ENCODE measurements at regions not wholly inside any gene's neighbourhood (a gene's known extent, or its start where the extent isn't known, plus 50 kb on each side); places are given as distances from the start of the nearest gene placed in this dataset.

DNA sequence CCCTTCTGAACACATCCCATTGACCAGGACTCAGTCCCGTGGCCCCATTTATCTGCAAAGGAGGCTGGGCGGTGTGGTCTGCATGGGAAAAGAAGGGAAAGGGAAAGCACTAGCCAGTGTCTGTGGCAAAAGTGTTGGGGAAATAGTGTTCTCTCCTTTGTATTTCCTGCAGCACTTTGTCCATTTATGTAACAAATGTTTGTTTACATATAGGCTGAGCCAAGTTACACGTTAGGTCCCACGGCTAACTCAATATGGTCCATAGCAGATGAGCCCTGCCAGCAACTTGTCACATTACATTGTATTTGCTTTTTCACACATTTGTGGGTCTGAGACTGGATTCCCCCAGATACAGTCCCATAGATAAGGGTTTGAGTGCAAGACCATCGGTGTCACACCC is 260.5 kb downstream of the MSX2 start:
- TF ChIP-seq, protein P1, sequence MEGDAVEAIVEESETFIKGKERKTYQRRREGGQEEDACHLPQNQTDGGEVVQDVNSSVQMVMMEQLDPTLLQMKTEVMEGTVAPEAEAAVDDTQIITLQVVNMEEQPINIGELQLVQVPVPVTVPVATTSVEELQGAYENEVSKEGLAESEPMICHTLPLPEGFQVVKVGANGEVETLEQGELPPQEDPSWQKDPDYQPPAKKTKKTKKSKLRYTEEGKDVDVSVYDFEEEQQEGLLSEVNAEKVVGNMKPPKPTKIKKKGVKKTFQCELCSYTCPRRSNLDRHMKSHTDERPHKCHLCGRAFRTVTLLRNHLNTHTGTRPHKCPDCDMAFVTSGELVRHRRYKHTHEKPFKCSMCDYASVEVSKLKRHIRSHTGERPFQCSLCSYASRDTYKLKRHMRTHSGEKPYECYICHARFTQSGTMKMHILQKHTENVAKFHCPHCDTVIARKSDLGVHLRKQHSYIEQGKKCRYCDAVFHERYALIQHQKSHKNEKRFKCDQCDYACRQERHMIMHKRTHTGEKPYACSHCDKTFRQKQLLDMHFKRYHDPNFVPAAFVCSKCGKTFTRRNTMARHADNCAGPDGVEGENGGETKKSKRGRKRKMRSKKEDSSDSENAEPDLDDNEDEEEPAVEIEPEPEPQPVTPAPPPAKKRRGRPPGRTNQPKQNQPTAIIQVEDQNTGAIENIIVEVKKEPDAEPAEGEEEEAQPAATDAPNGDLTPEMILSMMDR (IDR thresholded peaks at IDR 0.05 in 8 of 11, conservative IDR thresholded peaks at IDR 0.05 in 3 of 11), result no peak
- TF ChIP-seq POLR2AphosphoS5 (IDR thresholded peaks at IDR 0.05), result no peak

Data from spleen (tissue), 7 donors.